COR-L47 (cell line): ENCODE measurements at regions not wholly inside any gene's neighbourhood (a gene's known extent, or its start where the extent isn't known, plus 50 kb on each side); places are given as distances from the start of the nearest gene placed in this dataset.

Source experiments
- DNase-seq: peaks from one replicate; lab custom pipeline; 2025; lab: John Stamatoyannopoulos, UW

GRCh38 chr11:69378303-69379141 lies 84.6 kb downstream of the MYEOV start:
- DNase-seq: no peak

- DNase-seq: no peak
Measured at GRCh38 chr11:69380451-69380901, 86.5 kb downstream of the MYEOV start.

GRCh38 chr11:69380921-69381581 lies 87.1 kb downstream of the MYEOV start:
- no peak for DNase-seq

GRCh38 chr11:69381681-69382130 lies 87.8 kb downstream of the MYEOV start:
- no peak for DNase-seq

GRCh38 chr11:69382131-69383128 lies 88.5 kb downstream of the MYEOV start:
- DNase-seq: peak; percentile 7

- DNase-seq: no peak
Measured at GRCh38 chr11:69383372-69384250, 89.7 kb downstream of the MYEOV start.

GRCh38 chr11:69384251-69385143 lies 90.5 kb downstream of the MYEOV start:
- DNase-seq: no peak

GRCh38 chr11:69385144-69385820 lies 91.3 kb downstream of the MYEOV start:
- no peak for DNase-seq

- no peak for DNase-seq
Measured at GRCh38 chr11:69385832-69386427, 92.0 kb downstream of the MYEOV start.

- no peak for DNase-seq
Measured at GRCh38 chr11:69386594-69387408, 92.8 kb downstream of the MYEOV start.

GRCh38 chr11:69387409-69387885 lies 93.5 kb downstream of the MYEOV start:
- DNase-seq: no peak

GRCh38 chr11:69388210-69388609 lies 93.3 kb upstream of the LINC01488 start:
- DNase-seq: no peak

GRCh38 chr11:69388661-69389060 lies 92.8 kb upstream of the LINC01488 start:
- no peak for DNase-seq

- DNase-seq: no peak
Measured at GRCh38 chr11:69390561-69390960, 90.9 kb upstream of the LINC01488 start.

GRCh38 chr11:69391192-69392103 lies 90.0 kb upstream of the LINC01488 start:
- DNase-seq: no peak

GRCh38 chr11:69392104-69392653 lies 89.3 kb upstream of the LINC01488 start:
- DNase-seq: no peak
